ENCODE measurements at regions not wholly inside any gene's neighbourhood (a gene's known extent, or its start where the extent isn't known, plus 50 kb on each side); places are given as distances from the start of the nearest gene placed in this dataset.

DNA sequence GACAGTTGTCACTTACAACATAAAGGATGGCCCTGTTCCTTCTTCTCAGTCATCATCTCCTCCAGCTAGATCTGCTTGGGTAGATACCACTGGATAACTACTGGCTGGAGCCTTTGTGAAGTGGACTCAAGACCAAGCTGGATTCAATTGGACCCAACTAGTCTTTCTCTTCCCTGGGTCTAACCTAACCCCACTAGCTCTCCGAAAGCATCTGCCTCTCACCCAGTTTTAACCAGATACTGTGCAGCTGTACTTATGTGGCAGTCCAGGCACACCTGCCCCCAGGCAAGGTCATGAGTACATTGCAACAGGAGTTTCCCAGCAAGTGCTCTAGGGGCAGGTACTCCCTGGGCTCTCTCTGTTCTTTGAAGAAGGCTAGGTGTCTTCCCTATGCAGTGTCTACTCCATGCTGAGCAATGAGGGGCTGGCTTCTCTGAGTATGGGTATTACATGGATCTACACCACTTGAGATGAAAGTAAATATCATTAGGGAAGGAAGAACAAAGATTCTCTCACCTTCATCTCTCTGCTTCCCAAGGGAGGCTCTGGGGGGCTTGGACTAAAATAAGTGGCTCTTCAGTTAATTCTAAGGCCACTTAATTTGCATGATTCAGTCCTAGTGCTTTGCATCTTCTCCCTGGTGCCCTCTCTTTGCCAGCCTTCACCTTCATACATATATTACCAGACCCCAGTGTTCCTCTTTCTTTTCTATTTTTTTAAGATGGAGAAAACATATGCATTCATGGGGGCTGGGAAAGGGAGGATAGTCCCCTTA, 236.1 kb downstream of the NXPE2 start:
- no CpG with 5 or more reads among the region's 1 CpG for WGBS, 2 donors (ENCODE audit: extremely low coverage in 2 of 2, insufficient read length in 2 of 2, insufficient replicate concordance in 1 of 2)

DNA sequence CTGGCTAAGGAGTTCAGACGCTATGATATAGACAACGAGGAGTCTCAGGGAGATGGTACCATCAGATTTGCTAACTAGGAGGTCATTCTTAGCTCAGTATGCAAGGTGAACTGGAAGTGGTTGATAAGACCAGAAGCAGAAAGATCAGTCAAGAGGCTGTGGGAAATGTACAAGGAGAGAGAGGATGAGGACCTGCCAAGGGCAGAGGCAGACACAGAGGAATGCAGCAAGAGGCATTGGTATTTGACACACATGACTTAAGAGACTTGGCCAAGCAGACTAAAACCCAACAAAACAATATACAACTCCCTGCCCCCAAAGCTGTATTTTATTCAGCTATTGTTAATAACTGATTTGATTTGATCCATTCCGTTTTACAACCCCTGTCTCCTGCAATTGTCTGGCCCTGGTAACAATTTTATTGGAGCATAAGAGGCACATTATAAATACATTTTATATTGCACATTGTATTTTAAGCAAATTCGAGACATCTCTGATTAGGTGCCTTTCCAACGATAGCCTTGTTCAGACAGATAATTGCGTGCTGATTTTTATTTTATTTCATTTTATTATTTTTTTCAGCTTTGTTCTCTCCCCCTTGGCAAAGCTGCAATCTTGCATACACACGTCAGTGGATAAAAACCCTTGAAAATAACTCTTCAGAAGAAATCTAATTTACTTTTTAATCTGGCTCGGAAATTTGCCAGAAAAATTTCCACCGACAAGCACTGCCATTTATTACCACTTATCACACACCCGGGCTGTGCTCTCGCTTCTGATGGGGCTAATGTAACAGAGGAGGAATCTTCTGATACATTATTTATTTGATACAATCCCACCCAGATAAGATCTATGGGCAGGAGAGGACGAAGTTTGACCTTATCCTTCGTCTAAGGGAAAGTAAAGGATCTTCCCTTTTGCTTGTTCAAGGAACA, 237.8 kb downstream of the NXPE2 start:
- H2AK5ac ChIP-seq (ENCODE audit: low read depth, low read length) = no peak overlapping the region
- H3K14ac ChIP-seq (ENCODE audit: low read length) = no peak overlapping the region
- no peak overlapping the region for H3K4me2 ChIP-seq (ENCODE audit: insufficient read depth, low read length, poor library complexity, severe bottlenecking)
- peaks cover 0 to 2% of the 10 kb centered on the region in 2 donors for H3K4me1 ChIP-seq (ENCODE audit: control insufficient read depth in 2 of 2, insufficient read depth in 1 of 2, low read depth in 1 of 2, low read length in 2 of 2)
- no CpG with 5 or more reads among the region's 13 CpGs for WGBS, 2 donors (ENCODE audit: extremely low coverage in 2 of 2, insufficient read length in 2 of 2, insufficient replicate concordance in 1 of 2)
- no peak overlapping the region for H2BK15ac ChIP-seq (ENCODE audit: low read length)
- H2BK12ac ChIP-seq (ENCODE audit: low read length) = no peak overlapping the region
- no peak overlapping the region for H4K8ac ChIP-seq (ENCODE audit: low read depth, low read length)
- H3K4ac ChIP-seq (ENCODE audit: low read length) = no peak overlapping the region
- DNase-seq (ENCODE audit: low spot score) = no peak
- no peak overlapping the region for H4K91ac ChIP-seq (ENCODE audit: low read depth, low read length, poor library complexity)
- no peak overlapping the region for H3K18ac ChIP-seq (ENCODE audit: low read length)
- H2BK5ac ChIP-seq (ENCODE audit: low read length) = no peak overlapping the region
- H3K79me1 ChIP-seq (ENCODE audit: low read depth, low read length) = no peaks in the 10 kb centered on the region
- H3K27ac ChIP-seq (replicated peaks; ENCODE audit: low read length) = no peak overlapping the region
- no peaks in the 10 kb centered on the region for H3K36me3 ChIP-seq (replicated peaks in 1 of 2; ENCODE audit: control insufficient read depth in 2 of 2, insufficient read depth in 2 of 2, low read length in 2 of 2)
- H2AFZ ChIP-seq (ENCODE audit: low read length) = no peak overlapping the region
- H2BK120ac ChIP-seq (ENCODE audit: low read depth, low read length) = no peak overlapping the region
- H3K9ac ChIP-seq (ENCODE audit: low read depth, low read length, poor library complexity) = no peak overlapping the region
- H3K27me3 ChIP-seq (ENCODE audit: control insufficient read depth in 3 of 3, insufficient read depth in 3 of 3, low read depth in 1 of 3, low read length in 3 of 3) = no peaks in the 10 kb centered on the region
- H3K23ac ChIP-seq (ENCODE audit: low read depth, low read length, poor library complexity) = no peak overlapping the region
- H3K9me3 ChIP-seq (replicated peaks in 1 of 2; ENCODE audit: control insufficient read depth in 2 of 2, insufficient read depth in 1 of 2, low read depth in 1 of 2, low read length in 2 of 2) = no peaks in the 10 kb centered on the region
- no peak overlapping the region for H3K4me3 ChIP-seq (ENCODE audit: low read length in 2 of 2)

More for the DNA sequence above, 236.1 kb downstream of the NXPE2 start:
- Histone ChIP-seq H3K36me3 (replicated peaks in 1 of 2; ENCODE audit: control insufficient read depth in 2 of 2, insufficient read depth in 2 of 2, low read length in 2 of 2) (no peaks in the 10 kb centered on the region), H2BK5ac (ENCODE audit: low read length) (no peak overlapping the region), H3K4me3 (ENCODE audit: low read length in 2 of 2) (no peak overlapping the region), H4K91ac (ENCODE audit: low read depth, low read length, poor library complexity) (no peak overlapping the region), H3K9ac (ENCODE audit: low read depth, low read length, poor library complexity) (no peak overlapping the region), H3K27me3 (ENCODE audit: control insufficient read depth in 3 of 3, insufficient read depth in 3 of 3, low read depth in 1 of 3, low read length in 3 of 3) (no peaks in the 10 kb centered on the region), H3K23ac (ENCODE audit: low read depth, low read length, poor library complexity) (no peak overlapping the region), H3K4ac (ENCODE audit: low read length) (no peak overlapping the region), H3K18ac (ENCODE audit: low read length) (no peak overlapping the region), H2AK5ac (ENCODE audit: low read depth, low read length) (no peak overlapping the region), H3K4me1 (ENCODE audit: control insufficient read depth in 2 of 2, insufficient read depth in 1 of 2, low read depth in 1 of 2, low read length in 2 of 2) (peaks cover 0 to 4% of the 10 kb centered on the region in 2 donors), H4K8ac (ENCODE audit: low read depth, low read length) (no peak overlapping the region), H2BK120ac (ENCODE audit: low read depth, low read length) (no peak overlapping the region), H2BK15ac (ENCODE audit: low read length) (no peak overlapping the region), H3K79me1 (ENCODE audit: low read depth, low read length) (no peaks in the 10 kb centered on the region), H2AFZ (ENCODE audit: low read length) (no peak overlapping the region), H3K14ac (ENCODE audit: low read length) (no peak overlapping the region), H3K27ac (replicated peaks; ENCODE audit: low read length) (no peak overlapping the region), H2BK12ac (ENCODE audit: low read length) (no peak overlapping the region), H3K4me2 (ENCODE audit: insufficient read depth, low read length, poor library complexity, severe bottlenecking) (no peak overlapping the region), H3K9me3 (replicated peaks in 1 of 2; ENCODE audit: control insufficient read depth in 2 of 2, insufficient read depth in 1 of 2, low read depth in 1 of 2, low read length in 2 of 2) (peaks cover 0 to 1% of the 10 kb centered on the region in 2 donors)
- DNase-seq (ENCODE audit: low spot score) = no peak

DNA sequence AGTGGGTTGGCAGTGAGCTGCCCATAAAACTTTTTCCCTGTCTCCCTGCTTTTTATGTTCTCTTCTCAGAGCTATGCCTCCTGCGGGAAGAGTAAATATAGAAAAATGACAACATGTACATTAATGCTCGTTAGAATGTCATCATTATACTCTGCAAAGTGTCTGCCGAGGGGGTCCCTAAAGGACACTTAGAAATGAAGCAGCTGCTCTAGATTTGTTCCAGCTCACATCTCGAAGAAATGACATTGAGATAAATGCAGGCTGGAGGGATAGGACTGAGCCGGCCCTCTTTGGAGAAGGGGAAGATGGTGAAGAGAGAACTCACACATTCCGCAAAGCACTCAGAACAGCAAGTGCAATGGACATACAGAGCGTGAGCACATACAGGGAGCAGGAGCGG, 240.0 kb downstream of the NXPE2 start:
- Histone ChIP-seq H3K36me3 (replicated peaks in 1 of 2; ENCODE audit: control insufficient read depth in 2 of 2, insufficient read depth in 2 of 2, low read length in 2 of 2) (no peaks in the 10 kb centered on the region), H2BK15ac (ENCODE audit: low read length) (no peak overlapping the region), H2AFZ (ENCODE audit: low read length) (no peak overlapping the region), H2BK5ac (ENCODE audit: low read length) (no peak overlapping the region), H3K9ac (ENCODE audit: low read depth, low read length, poor library complexity) (no peak overlapping the region), H3K18ac (ENCODE audit: low read length) (no peak overlapping the region), H3K27ac (replicated peaks; ENCODE audit: low read length) (no peak overlapping the region), H3K14ac (ENCODE audit: low read length) (no peak overlapping the region), H2BK12ac (ENCODE audit: low read length) (no peak overlapping the region), H3K9me3 (replicated peaks in 1 of 2; ENCODE audit: control insufficient read depth in 2 of 2, insufficient read depth in 1 of 2, low read depth in 1 of 2, low read length in 2 of 2) (no peaks in the 10 kb centered on the region), H3K27me3 (ENCODE audit: control insufficient read depth in 3 of 3, insufficient read depth in 3 of 3, low read depth in 1 of 3, low read length in 3 of 3) (no peaks in the 10 kb centered on the region), H3K4ac (ENCODE audit: low read length) (no peak overlapping the region), H2BK120ac (ENCODE audit: low read depth, low read length) (no peak overlapping the region), H4K8ac (ENCODE audit: low read depth, low read length) (no peak overlapping the region), H3K79me1 (ENCODE audit: low read depth, low read length) (no peaks in the 10 kb centered on the region), H4K91ac (ENCODE audit: low read depth, low read length, poor library complexity) (no peak overlapping the region), H2AK5ac (ENCODE audit: low read depth, low read length) (no peak overlapping the region), H3K23ac (ENCODE audit: low read depth, low read length, poor library complexity) (no peak overlapping the region), H3K4me3 (ENCODE audit: low read length in 2 of 2) (no peak overlapping the region), H3K4me1 (ENCODE audit: control insufficient read depth in 2 of 2, insufficient read depth in 1 of 2, low read depth in 1 of 2, low read length in 2 of 2) (peaks cover 0 to 2% of the 10 kb centered on the region in 2 donors), H3K4me2 (ENCODE audit: insufficient read depth, low read length, poor library complexity, severe bottlenecking) (no peak overlapping the region)
- no peak for DNase-seq (ENCODE audit: low spot score)
- WGBS, 2 donors (ENCODE audit: extremely low coverage in 2 of 2, insufficient read length in 2 of 2, insufficient replicate concordance in 1 of 2) = no CpG with 5 or more reads among the region's 8 CpGs

DNA sequence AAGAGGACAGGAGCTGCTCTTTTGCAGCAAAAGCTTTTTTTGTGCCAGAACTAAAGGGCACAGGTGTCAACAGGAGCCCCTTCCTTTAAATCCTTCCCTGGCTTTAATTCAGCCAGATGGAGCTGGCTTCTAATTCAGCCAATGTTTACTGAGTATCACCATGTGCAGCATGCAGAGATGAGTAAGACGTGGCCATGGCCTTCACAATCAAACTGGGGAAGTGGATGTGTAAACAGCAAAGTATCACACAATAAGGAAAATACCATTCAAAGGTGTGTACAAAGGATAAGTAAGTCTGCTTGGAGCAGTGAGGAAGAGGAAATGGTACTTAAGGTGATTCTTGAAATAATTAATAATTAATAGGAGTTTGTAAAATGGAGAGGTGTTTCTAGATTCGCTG, 243.4 kb downstream of the NXPE2 start:
- H4K91ac ChIP-seq (ENCODE audit: low read depth, low read length, poor library complexity) = no peak overlapping the region
- no peak overlapping the region for H3K4me3 ChIP-seq (ENCODE audit: low read length in 2 of 2)
- no peaks in the 10 kb centered on the region for H3K4me1 ChIP-seq (ENCODE audit: control insufficient read depth in 2 of 2, insufficient read depth in 1 of 2, low read depth in 1 of 2, low read length in 2 of 2)
- H3K27me3 ChIP-seq (ENCODE audit: control insufficient read depth in 3 of 3, insufficient read depth in 3 of 3, low read depth in 1 of 3, low read length in 3 of 3) = peaks cover 0 to 2% (median 0%) of the 10 kb centered on the region in 3 experiments
- no peak overlapping the region for H3K27ac ChIP-seq (replicated peaks; ENCODE audit: low read length)
- no peak overlapping the region for H3K23ac ChIP-seq (ENCODE audit: low read depth, low read length, poor library complexity)
- no peaks in the 10 kb centered on the region for H3K36me3 ChIP-seq (replicated peaks in 1 of 2; ENCODE audit: control insufficient read depth in 2 of 2, insufficient read depth in 2 of 2, low read length in 2 of 2)
- no peak for DNase-seq (ENCODE audit: low spot score)
- H3K4ac ChIP-seq (ENCODE audit: low read length) = no peak overlapping the region
- no peak overlapping the region for H2BK5ac ChIP-seq (ENCODE audit: low read length)
- no peak overlapping the region for H4K8ac ChIP-seq (ENCODE audit: low read depth, low read length)
- no peaks in the 10 kb centered on the region for H3K79me1 ChIP-seq (ENCODE audit: low read depth, low read length)
- no peak overlapping the region for H3K9ac ChIP-seq (ENCODE audit: low read depth, low read length, poor library complexity)
- no peak overlapping the region for H3K18ac ChIP-seq (ENCODE audit: low read length)
- H3K9me3 ChIP-seq (replicated peaks in 1 of 2; ENCODE audit: control insufficient read depth in 2 of 2, insufficient read depth in 1 of 2, low read depth in 1 of 2, low read length in 2 of 2) = no peaks in the 10 kb centered on the region
- no peak overlapping the region for H2AK5ac ChIP-seq (ENCODE audit: low read depth, low read length)
- H2AFZ ChIP-seq (ENCODE audit: low read length) = no peak overlapping the region
- H3K14ac ChIP-seq (ENCODE audit: low read length) = no peak overlapping the region
- no peak overlapping the region for H2BK15ac ChIP-seq (ENCODE audit: low read length)
- no peak overlapping the region for H3K4me2 ChIP-seq (ENCODE audit: insufficient read depth, low read length, poor library complexity, severe bottlenecking)
- H2BK120ac ChIP-seq (ENCODE audit: low read depth, low read length) = no peak overlapping the region
- H2BK12ac ChIP-seq (ENCODE audit: low read length) = no peak overlapping the region
- no CpG with 5 or more reads among the region's 2 CpGs for WGBS, 2 donors (ENCODE audit: extremely low coverage in 2 of 2, insufficient read length in 2 of 2, insufficient replicate concordance in 1 of 2)

Data from neuronal stem cell (in vitro differentiated cells).